ENCODE measurements at regions not wholly inside any gene's neighbourhood (a gene's known extent, or its start where the extent isn't known, plus 50 kb on each side); places are given as distances from the start of the nearest gene placed in this dataset.

GRCh38 chr1:10897981-10898728 lies 101.7 kb upstream of the CASZ1 start:
- no peak for DNase-seq

GRCh38 chr1:10898921-10899320 lies 102.5 kb upstream of the CASZ1 start:
- no peak for DNase-seq

- DNase-seq, result peak; percentile 7 to 13
Observed at GRCh38 chr1:10899490-10900250, 103.2 kb upstream of the CASZ1 start.

GRCh38 chr1:10900251-10900651 lies 103.8 kb upstream of the CASZ1 start:
- no peak for DNase-seq

- DNase-seq, result no peak
Observed at GRCh38 chr1:10900691-10901090, 104.2 kb upstream of the CASZ1 start.

- no peak for DNase-seq
Observed at GRCh38 chr1:10901091-10901890, 104.8 kb upstream of the CASZ1 start.

- peak; percentile 12 to 16 for DNase-seq
Observed at GRCh38 chr1:10901891-10902805, 105.7 kb upstream of the CASZ1 start.

DNA sequence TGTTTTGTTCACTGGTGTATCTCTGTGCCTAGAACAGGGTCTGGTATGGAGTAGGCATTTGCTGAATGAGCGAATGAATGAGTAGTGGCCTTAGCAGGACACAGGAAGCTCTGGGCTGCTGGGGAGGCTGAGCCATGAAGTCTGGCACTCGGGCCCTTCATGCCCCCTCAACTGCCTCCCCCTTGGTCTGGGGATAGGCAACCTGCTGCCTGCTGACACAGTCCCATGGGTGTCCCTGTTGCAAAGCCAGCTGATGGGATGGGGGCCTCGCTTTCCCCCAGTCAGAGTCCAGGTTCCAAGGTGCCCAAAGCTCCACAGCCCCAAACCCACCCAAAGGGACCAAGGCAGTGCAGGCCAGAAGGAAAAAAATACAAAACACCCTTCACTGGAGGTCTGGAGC lies 107.0 kb upstream of the CASZ1 start:
- no peak for DNase-seq

- DNase-seq, result no peak
Observed at GRCh38 chr1:10903821-10904220, 107.4 kb upstream of the CASZ1 start.

DNA sequence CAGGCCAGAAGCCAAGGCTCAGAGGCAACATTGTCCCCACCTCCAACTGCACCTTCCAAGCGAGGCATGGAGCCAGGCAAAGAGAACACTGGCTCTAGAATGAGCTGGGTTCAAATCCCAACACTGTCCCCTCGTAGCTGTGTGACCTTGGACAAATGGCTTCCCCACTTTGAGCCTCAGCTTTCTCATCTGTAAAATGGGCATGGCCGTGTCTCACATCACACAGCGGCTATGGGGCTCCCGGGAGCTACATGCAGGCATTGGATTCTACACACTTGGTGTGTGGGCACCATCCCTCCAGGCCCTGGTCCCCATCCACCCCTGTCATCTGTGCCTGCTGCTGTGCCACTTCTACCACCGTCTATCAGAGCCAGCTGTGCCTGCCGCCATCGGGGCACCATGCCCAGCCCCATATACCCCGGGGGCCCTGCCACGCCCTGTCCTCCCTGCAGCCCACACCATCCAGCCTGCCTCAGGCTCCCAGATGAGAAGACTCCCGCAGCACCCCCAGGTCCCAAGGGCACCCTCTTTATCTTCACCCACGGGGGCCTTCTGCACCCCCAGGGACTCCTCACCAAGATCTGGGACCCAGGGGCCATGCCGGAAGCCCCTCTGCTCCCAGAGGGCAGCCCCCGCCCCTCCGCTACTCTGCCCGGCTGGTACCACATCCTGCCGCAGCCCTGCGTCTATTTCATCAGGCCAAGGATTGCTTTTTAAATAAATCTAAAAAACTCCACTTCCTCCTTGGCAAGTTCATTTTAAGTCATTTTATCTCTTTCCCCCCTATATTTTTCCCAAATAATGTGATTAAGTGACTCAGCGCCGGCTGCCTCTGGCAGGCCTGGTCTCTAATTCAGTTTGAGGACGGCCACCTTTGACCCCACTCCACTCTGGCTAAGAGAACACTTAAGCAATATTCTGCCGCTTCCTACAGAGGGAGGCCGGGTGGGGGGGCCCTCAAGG lies 107.8 kb upstream of the TARDBP start:
- DNase-seq, result peak in 1 of 2 experiments; percentile 19

DNA sequence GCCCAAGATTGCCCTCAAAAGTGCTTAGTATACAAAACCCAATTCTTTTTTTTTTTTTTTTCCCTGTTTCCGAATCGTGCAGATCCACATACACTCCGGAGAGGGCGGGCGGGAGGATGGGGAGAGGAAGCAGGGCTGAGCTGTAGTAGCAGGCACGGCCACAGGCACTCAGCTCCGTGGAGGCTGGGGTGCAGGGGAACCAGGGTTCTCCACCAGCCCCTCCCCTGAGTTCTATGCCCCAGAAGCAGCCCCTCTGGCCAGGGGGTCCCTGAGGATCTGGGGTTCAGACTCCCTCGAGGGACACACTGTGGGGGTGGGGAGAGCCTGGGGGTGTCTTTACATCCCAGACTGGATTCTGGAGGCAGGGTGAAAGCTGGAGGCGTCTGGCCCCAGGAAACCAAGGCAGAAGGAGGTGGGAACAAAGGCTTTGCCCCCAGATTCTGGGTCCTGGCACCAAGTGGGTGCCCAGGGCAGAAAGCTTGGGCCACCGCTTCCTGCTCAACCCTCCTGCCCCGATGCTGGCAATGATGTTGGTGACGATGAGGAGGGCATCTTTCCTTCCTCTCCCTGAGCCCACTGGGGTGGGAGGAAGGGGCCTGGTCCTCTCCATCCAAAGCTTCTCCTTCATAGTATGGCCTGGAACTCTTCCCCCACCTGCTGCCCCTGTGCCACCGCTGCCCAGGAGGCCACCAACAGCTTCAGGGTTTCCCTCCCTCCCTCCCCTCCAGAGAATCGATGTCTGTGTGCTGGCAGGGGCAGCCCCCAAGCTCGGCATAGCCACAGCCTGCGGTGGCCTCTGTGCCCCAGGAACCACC lies 106.4 kb upstream of the TARDBP start:
- DNase-seq, result no peak

GRCh38 chr1:10906866-10907519 lies 105.5 kb upstream of the TARDBP start:
- DNase-seq, result no peak

- DNase-seq, result no peak
Observed at GRCh38 chr1:10908266-10908665, 104.2 kb upstream of the TARDBP start.

DNA sequence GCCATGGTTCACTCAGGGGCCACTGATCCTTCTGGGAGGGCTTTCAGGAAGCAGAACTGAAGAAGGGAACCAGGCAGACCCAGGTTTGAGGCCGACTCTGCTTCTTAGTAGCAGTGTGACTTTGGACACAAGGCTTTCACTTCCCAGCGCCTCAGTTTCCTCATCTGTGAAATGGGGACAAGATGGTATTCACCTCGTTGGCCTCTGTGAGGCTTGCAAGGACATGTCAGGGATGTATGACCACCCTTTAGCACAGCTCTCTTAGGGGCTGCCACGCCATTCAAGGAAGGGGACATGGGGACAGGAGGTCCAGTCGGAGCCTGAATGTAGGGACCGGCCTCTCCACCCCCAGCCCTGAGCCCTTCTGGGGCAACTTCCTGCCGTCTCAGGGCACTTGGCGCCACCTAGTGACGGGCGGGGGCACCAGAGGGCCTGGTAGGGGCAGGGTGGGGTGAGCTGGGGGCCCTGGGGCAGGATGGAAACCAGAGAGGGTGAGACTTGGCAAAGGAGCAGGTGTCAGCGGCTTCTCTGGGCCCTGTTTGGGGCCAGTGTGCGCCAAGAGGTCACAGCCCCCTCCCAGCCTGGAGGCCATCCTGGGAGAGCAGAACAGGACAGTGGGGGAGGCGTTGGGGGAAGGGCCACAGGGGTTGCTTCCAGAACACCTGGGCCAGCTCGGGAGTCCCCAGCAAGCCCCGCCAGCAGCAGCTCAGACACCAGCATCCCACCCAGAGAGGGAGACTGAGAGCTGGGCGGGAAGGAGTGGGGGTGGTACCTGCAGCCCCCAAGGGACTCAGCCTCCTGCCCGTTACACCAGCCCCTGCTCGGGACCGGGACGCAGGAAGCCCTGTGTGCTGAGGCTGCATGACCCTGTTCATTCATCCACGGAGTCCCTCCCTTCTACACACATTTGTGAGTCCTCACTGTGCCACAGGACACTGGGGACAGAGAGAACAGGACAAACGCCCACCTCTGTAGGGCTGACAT lies 102.5 kb upstream of the TARDBP start:
- DNase-seq, result peak; percentile 30 to 32

DNA sequence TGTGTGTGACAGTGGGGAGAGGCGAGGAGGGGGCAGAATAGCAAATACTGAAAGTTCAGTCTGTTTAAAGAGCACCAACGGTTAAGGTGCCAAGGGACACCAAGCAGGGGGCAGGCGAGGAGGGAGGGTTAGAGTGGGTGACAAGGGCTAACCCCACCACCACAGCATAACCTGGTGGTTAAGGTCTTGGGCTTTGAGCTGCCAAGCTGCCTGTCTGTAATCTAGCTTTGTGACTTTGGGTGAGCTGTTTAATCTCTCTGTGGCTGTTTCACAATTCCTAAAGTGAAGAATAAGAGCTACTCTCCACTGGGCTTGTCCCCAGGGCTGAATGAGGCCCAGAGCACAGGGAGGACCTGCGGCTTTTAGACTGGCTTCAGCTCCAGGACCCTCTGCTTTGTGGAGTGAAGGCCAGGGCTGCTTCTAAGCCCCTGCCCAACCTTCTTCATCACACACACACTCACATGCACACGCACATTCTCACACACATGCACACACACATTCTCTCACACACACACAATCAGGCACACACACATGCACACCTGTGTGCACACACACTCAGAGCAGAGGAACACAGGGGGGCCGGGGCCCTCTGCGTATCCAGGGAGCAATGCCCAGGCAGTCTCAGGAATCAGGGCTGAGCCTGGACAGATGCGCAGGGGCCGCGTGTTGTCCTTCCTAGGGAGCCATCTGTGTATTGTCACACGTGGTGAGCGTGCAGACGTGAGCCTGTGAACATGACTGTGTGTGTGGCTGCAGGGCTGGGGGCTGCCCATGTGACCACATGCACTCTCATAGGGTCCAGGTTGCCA lies 101.6 kb upstream of the TARDBP start:
- DNase-seq, result no peak

DNA sequence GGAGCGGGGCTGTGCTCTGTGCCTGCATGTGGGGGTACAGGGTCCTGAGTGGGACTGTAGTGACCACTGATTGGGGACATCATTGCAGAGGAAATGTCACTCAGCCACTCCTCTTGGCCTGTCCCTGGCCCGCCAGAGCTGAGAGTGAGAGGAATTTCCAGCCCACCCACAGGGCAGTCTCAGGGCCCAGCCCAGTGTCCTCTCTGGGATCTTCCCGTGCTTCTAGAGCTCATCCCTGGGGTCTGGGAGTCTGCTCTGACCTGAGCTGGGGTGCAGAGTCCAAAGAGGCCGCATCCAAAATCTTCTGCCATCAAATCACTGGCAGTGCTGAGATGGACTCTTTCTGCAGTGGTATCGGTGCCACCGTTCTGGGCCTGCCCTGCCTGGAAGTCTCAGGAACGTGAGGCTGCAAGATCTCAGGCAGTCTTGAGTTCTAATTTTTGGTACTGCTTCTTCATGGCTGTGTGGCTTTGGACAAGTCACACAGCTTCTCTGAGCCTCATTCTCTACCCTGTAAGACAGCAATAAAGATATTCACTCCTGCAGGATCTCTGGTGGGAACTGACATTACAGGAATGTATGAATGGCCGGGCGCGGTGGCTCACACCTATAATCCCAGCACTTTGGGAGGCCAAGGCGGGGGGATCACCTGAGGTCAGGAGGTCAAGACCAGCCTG lies 100.8 kb upstream of the TARDBP start:
- no peak for DNase-seq

DNA sequence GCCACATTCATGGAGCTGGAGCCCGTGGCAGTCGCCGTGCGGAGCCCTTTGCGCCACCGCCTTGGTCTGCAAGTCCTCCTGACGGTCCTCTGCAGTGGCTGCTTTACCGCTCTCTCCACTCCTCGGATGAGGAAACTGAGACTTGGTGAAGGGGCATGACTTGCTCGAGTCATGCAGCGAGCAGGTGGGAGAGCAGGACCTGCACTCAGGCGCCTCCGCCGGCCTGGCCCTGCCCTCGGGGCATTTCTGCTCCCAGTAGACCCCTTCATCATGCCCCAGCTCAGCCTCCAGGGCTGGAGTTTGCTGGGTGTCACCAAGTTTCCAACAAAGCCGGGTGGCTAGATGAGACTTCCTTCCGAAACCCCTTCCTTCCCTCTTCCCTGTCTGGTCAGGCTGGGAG lies 100.0 kb upstream of the TARDBP start:
- DNase-seq, result no peak
